B cell (primary cell): ENCODE measurements at regions not wholly inside any gene's neighbourhood (a gene's known extent, or its start where the extent isn't known, plus 50 kb on each side); places are given as distances from the start of the nearest gene placed in this dataset.

Experiments
- ATAC-seq: fragments of 200-7000 bp; cut with Tn5 transposase; one replicate; pipeline ENCODE4 v1.10.0; 2021; ENCODE audit warnings: low read depth, mild to moderate bottlenecking, moderate number of reproducible peaks, moderate library complexity
- CTCF ChIA-PET: fragments of 350-600 bp; sonication (Branson Sonifier 250); formaldehyde crosslinking; loops from one replicate; lab custom pipeline; 2021; ENCODE audit warnings: antibody characterized with exemption, inconsistent platforms; lab: Charles Lee
- POLR2A ChIA-PET: fragments of 350-600 bp; sonication (Branson Sonifier 250); formaldehyde crosslinking; loops from one replicate; lab custom pipeline; 2021; ENCODE audit warnings: antibody characterized with exemption; lab: Charles Lee
- DNase-seq: peaks from one replicate; pipeline ENCODE4 v3.0.0; 2013
- H2AFZ ChIP-seq: 2 replicates; pipeline ENCODE4 v1.6.1; 2012; ENCODE audit warnings: mild to moderate bottlenecking, low read depth, low read length; ENCODE audit not compliant: insufficient read depth, poor library complexity, severe bottlenecking
- H3K27ac ChIP-seq, 2 donors: 1 replicate in 1 of 2; 2 replicates in 1 of 2; pipeline ENCODE4 v1.5.1; 2012 to 2013; ENCODE audit warnings: low read length in 2 of 2, mild to moderate bottlenecking in 2 of 2, moderate library complexity in 1 of 2
- H3K27me3 ChIP-seq, 4 experiments: fragments of 200-600 bp in 1 of 4; sonication (generic) in 1 of 4; replicated peaks in 1 of 4; 1 replicate in 2 of 4; 2 replicates in 2 of 4; pipeline versions ENCODE4 v1.6.1 to v1.7.0; 2013 to 2016; ENCODE audit warnings: low read length in 3 of 4, mild to moderate bottlenecking in 2 of 4, mixed read lengths in 1 of 4, moderate library complexity in 1 of 4; ENCODE audit not compliant: insufficient read depth in 4 of 4, control insufficient read depth in 3 of 4; ENCODE audit errors: control extremely low read depth in 1 of 4
- H3K36me3 ChIP-seq, 2 experiments: replicated peaks in 1 of 2; 1 replicate in 1 of 2; 2 replicates in 1 of 2; pipeline versions ENCODE4 v1.6.1 to v1.7.1; 2013; ENCODE audit warnings: low read length in 1 of 2; ENCODE audit not compliant: insufficient read depth in 2 of 2, control insufficient read depth in 1 of 2; ENCODE audit errors: control extremely low read depth in 1 of 2, extremely low read depth in 1 of 2
- H3K4me1 ChIP-seq, 2 donors: fragments of 200-600 bp in 1 of 2; sonication (generic) in 1 of 2; 1 replicate in 1 of 2; 2 replicates in 1 of 2; pipeline versions ENCODE4 v1.5.1 to v1.6.1; 2013 to 2017; ENCODE audit warnings: low read length in 2 of 2; ENCODE audit not compliant: control insufficient read depth in 2 of 2, insufficient read depth in 2 of 2
- H3K4me2 ChIP-seq: replicated peaks from 2 replicates; pipeline ENCODE3; 2012; ENCODE audit warnings: mild to moderate bottlenecking, low read depth, low read length; ENCODE audit not compliant: poor library complexity, severe bottlenecking
- H3K4me3 ChIP-seq, 5 experiments: fragments of 200-600 bp in 1 of 5; sonication (generic) in 1 of 5; 1 replicate in 3 of 5; 2 replicates in 2 of 5; pipeline versions ENCODE4 v1.5.1 to v1.7.0; 2011 to 2016; ENCODE audit warnings: low read length in 4 of 5, mild to moderate bottlenecking in 4 of 5, low read depth in 2 of 5, control low read depth in 1 of 5, moderate library complexity in 1 of 5; ENCODE audit not compliant: insufficient read depth in 1 of 5; ENCODE audit errors: control extremely low read depth in 1 of 5, extremely low read depth in 1 of 5
- H3K79me2 ChIP-seq: fragments of 200-600 bp; sonication (generic); one replicate; pipeline ENCODE4 v1.6.0; 2016; ENCODE audit warnings: low read length; ENCODE audit not compliant: control insufficient read depth, insufficient read depth
- H3K9ac ChIP-seq: fragments of 200-600 bp; sonication (generic); 2 replicates; pipeline ENCODE4 v1.6.1; 2017; ENCODE audit warnings: mild to moderate bottlenecking, low read length, moderate library complexity
- H3K9me3 ChIP-seq, 3 donors: one replicate each; pipeline versions ENCODE4 v1.6.1 to v1.7.1; 2013; ENCODE audit warnings: low read length in 2 of 3; ENCODE audit not compliant: control insufficient read depth in 2 of 3, insufficient read depth in 1 of 3; ENCODE audit errors: control extremely low read depth in 1 of 3
- H4K20me1 ChIP-seq: 2 replicates; pipeline ENCODE4 v1.6.0; 2012; ENCODE audit warnings: mild to moderate bottlenecking, low read length; ENCODE audit not compliant: insufficient read depth, control insufficient read depth, poor library complexity, severe bottlenecking
- H3K27ac Mint-ChIP-seq: one replicate; pipeline ENCODE4 v1.8.0; 2021; ENCODE audit warnings: mixed read lengths
- H3K27me3 Mint-ChIP-seq: one replicate; pipeline ENCODE4 v1.8.0; 2021; ENCODE audit warnings: mixed read lengths
- H3K4me1 Mint-ChIP-seq: one replicate; pipeline ENCODE4 v1.8.0; 2021; ENCODE audit warnings: mixed read lengths
- H3K4me3 Mint-ChIP-seq: one replicate; pipeline ENCODE4 v1.8.0; 2021; ENCODE audit warnings: mixed read lengths
- H3K9me3 Mint-ChIP-seq: one replicate; pipeline ENCODE4 v1.8.0; 2022; ENCODE audit warnings: mixed read lengths; ENCODE audit not compliant: insufficient read depth
- CTCF ChIP-seq: fragments of 200-600 bp; IDR thresholded peaks from one replicate; pipeline ENCODE4 v1.8.0; 2022; ENCODE audit warnings: antibody characterized with exemption, mild to moderate bottlenecking
- EZH2 ChIP-seq: IDR thresholded peaks from 2 replicates; pipeline ENCODE4 v1.6.1; 2012; ENCODE audit warnings: borderline replicate concordance, low read depth, mild to moderate bottlenecking, moderate library complexity, low read length; ENCODE audit not compliant: insufficient read depth, poor library complexity, severe bottlenecking
- WGBS: methylation state at CpG from one replicate; pipeline ENCODE4 v1.1.5; 2013; ENCODE audit warnings: missing lambda C conversion rate; ENCODE audit not compliant: insufficient coverage; 5-methylcytosine and 5-hydroxymethylcytosine counted together
- intact Hi-C: fragments of 100-400 bp; cut with micrococcal nuclease; formaldehyde crosslinking; loops from one replicate; pipeline ENCODE4 v1.10.0; 2022

GRCh38 chr9:115733318-115734110 lies 420.1 kb upstream of the PAPPA start:
- ATAC-seq (no peak), DNase-seq (no peak)
- H3K36me3 ChIP-seq = no peaks in the 10 kb centered on the region
- H3K4me1 ChIP-seq = no peaks in the 10 kb centered on the region
- ChIA-PET POLR2A (no interaction called here), CTCF (no interaction called here)
- no peak overlapping the region for H3K4me2 ChIP-seq
- no peak overlapping the region for H3K27ac Mint-ChIP-seq
- no CpG with 5 or more reads among the region's 4 CpGs for WGBS
- TF ChIP-seq CTCF (no peak), EZH2 (no peak)
- H3K27me3 ChIP-seq = no peaks in the 10 kb centered on the region
- peaks cover 5% of the 10 kb centered on the region for H3K9me3 Mint-ChIP-seq
- no peak overlapping the region for H3K27ac ChIP-seq
- no peak overlapping the region for H3K9ac ChIP-seq
- H3K4me3 ChIP-seq = no peak overlapping the region
- no peak overlapping the region for H2AFZ ChIP-seq
- no peaks in the 10 kb centered on the region for H3K79me2 ChIP-seq
- no peaks in the 10 kb centered on the region for H3K9me3 ChIP-seq
- no peaks in the 10 kb centered on the region for H4K20me1 ChIP-seq
- H3K27me3 Mint-ChIP-seq = no peaks in the 10 kb centered on the region
- intact Hi-C loops = no loop called here
- no peak overlapping the region for H3K4me3 Mint-ChIP-seq
- H3K4me1 Mint-ChIP-seq = no peaks in the 10 kb centered on the region

- Histone ChIP-seq H3K27me3 (no peaks in the 10 kb centered on the region), H3K27ac (no peak overlapping the region), H3K4me1 (no peaks in the 10 kb centered on the region), H3K36me3 (no peaks in the 10 kb centered on the region), H3K9me3 (no peaks in the 10 kb centered on the region), H3K4me3 (no peak overlapping the region), H3K79me2 (no peaks in the 10 kb centered on the region), H3K9ac (no peak overlapping the region), H4K20me1 (no peaks in the 10 kb centered on the region), H2AFZ (no peak overlapping the region), H3K4me2 (no peak overlapping the region)
- Mint-ChIP-seq H3K4me3 (no peak overlapping the region), H3K27me3 (no peaks in the 10 kb centered on the region), H3K4me1 (no peaks in the 10 kb centered on the region), H3K9me3 (no peaks in the 10 kb centered on the region), H3K27ac (no peak overlapping the region)
- DNase-seq = no peak
- TF ChIP-seq CTCF (no peak), EZH2 (no peak)
- intact Hi-C loops = no loop called here
- ATAC-seq = no peak
- 76% methylated on average over 6 of the region's 7 CpGs for whole genome bisulfite sequencing
- CTCF ChIA-PET = no interaction called here
- POLR2A ChIA-PET = interaction anchor here (0.7 kb wide), 1 partner anchor 699 kb away, joined by 3 read pairs; no protein-coding TSS in a partner anchor
Measured at GRCh38 chr9:115739096-115739875, 414.3 kb upstream of the PAPPA start.
